ENCODE measurements at regions not wholly inside any gene's neighbourhood (a gene's known extent, or its start where the extent isn't known, plus 50 kb on each side); places are given as distances from the start of the nearest gene placed in this dataset.

- no peaks in the 10 kb centered on the region for H3K9me3 Mint-ChIP-seq
- H3K36me3 Mint-ChIP-seq (ENCODE audit: low read depth), result no peaks in the 10 kb centered on the region
- no peaks in the 10 kb centered on the region for H3K27me3 ChIP-seq (ENCODE audit: insufficient read depth)
- DNase-seq (ENCODE audit: low spot score) (no peak), ATAC-seq (no peak)
- H3K4me3 Mint-ChIP-seq, result no peak overlapping the region
- peaks cover 4% of the 10 kb centered on the region; the same call in 1 of the 2 replicates for H3K4me1 ChIP-seq (ENCODE audit: insufficient read depth)
- H3K27ac Mint-ChIP-seq, result no peak overlapping the region
- no peak overlapping the region for H2AFZ ChIP-seq
- no peak overlapping the region for H3K27ac ChIP-seq (ENCODE audit: low read depth)
- H3K9me2 ChIP-seq (ENCODE audit: insufficient read depth), result 0 out of 2 replicates have a peak, but pooled peaks cover 3% of the 10 kb centered on the region
- no peaks in the 10 kb centered on the region for H3K36me3 ChIP-seq (ENCODE audit: insufficient read depth)
- H4K20me1 ChIP-seq (replicated peaks; ENCODE audit: insufficient read depth), result no peaks in the 10 kb centered on the region
- H3K4me2 ChIP-seq, result no peak overlapping the region
- peaks cover 3% of the 10 kb centered on the region for H3K27me3 Mint-ChIP-seq (ENCODE audit: insufficient read depth, low read depth, poor library complexity)
- H3K4me1 Mint-ChIP-seq, result peaks cover 6% of the 10 kb centered on the region; the same call in 2 of the 3 replicates
- H3F3A ChIP-seq (replicated peaks; ENCODE audit: low read depth), result no peaks in the 10 kb centered on the region
- no peak overlapping the region for H3K4me3 ChIP-seq
- no peaks in the 10 kb centered on the region for H3K79me2 ChIP-seq (replicated peaks; ENCODE audit: insufficient read depth)
- TF ChIP-seq ZNF331 (CRISPR knock-in tag; IDR thresholded peaks at IDR 0.05; ENCODE audit: low read depth) (no peak), EZH2 (IDR thresholded peaks at IDR 0.05; ENCODE audit: low read depth, unreplicated experiment) (no peak)
These were observed 211.0 kb downstream of the IGSF11 start for GRCh38 chr3:118823626-118824025.

GRCh38 chr3:118827446-118827845 lies 207.2 kb downstream of the IGSF11 start:
- no peak for ATAC-seq

More at GRCh38 chr3:118827446-118827845, 207.2 kb downstream of the IGSF11 start:
- no peaks in the 10 kb centered on the region for H3K27me3 ChIP-seq (ENCODE audit: insufficient read depth)
- H3K79me2 ChIP-seq (replicated peaks; ENCODE audit: insufficient read depth), result no peaks in the 10 kb centered on the region
- Mint-ChIP-seq H3K4me1 (no peaks in the 10 kb centered on the region), H3K27me3 (ENCODE audit: insufficient read depth, low read depth, poor library complexity) (peaks cover 3% of the 10 kb centered on the region), H3K4me3 (no peak overlapping the region), H3K9me3 (no peaks in the 10 kb centered on the region), H3K36me3 (ENCODE audit: low read depth) (no peaks in the 10 kb centered on the region), H3K27ac (peak overlapping the region; percentile 57; the same call in 1 of the 2 replicates)
- H4K20me1 ChIP-seq (replicated peaks; ENCODE audit: insufficient read depth), result no peaks in the 10 kb centered on the region
- no peak overlapping the region for H3K27ac ChIP-seq (ENCODE audit: low read depth)
- H3F3A ChIP-seq (replicated peaks; ENCODE audit: low read depth), result no peaks in the 10 kb centered on the region
- no peak overlapping the region for H3K4me3 ChIP-seq
- no peaks in the 10 kb centered on the region; the same call in 1 of the 2 replicates for H3K4me1 ChIP-seq (ENCODE audit: insufficient read depth)
- DNase-seq (ENCODE audit: low spot score), result no peak
- H2AFZ ChIP-seq, result no peak overlapping the region
- TF ChIP-seq REST (IDR thresholded peaks at IDR 0.05; ENCODE audit: unreplicated experiment), result no peak
- TF ChIP-seq POLR2AphosphoS5 (IDR thresholded peaks at IDR 0.05; ENCODE audit: low read depth), result no peak
- TF ChIP-seq EZH2 (IDR thresholded peaks at IDR 0.05; ENCODE audit: low read depth, unreplicated experiment), result no peak
- no peak overlapping the region for H3K4me2 ChIP-seq
- no peaks in the 10 kb centered on the region for H3K36me3 ChIP-seq (ENCODE audit: insufficient read depth)
- H3K9me2 ChIP-seq (ENCODE audit: insufficient read depth), result 0 out of 2 replicates have a peak, but pooled peaks cover 3% of the 10 kb centered on the region

All from GM23338 (cell line).